ENCODE measurements at regions not wholly inside any gene's neighbourhood (a gene's known extent, or its start where the extent isn't known, plus 50 kb on each side); places are given as distances from the start of the nearest gene placed in this dataset.

DNA sequence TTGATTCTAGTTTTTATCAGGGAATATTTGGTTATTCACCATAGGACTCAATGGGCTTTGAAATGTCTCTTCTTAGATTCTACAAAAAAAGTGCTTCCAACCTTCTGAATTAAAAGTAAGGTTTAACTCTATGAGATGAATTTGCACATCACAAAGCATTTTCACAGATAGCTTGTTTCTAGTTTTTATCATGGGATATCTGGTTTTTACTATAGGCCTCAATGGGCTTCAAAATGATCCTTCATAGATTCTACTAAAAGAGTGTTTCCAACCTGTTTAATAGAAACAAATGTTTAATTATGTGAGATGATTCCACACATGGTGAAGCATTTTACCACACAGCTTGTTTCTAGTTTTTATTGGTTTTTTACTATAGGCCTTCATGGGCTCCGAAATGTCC, 560.7 kb downstream of the KCNJ18 start:
- no peak overlapping the region for H3K4me3 ChIP-seq (replicated peaks in 1 of 3; ENCODE audit: insufficient read depth in 1 of 3, low read depth in 1 of 3, low read length in 3 of 3)
- ChIA-PET POLR2A (no interaction called here), CTCF (no interaction called here)
- no peaks in the 10 kb centered on the region for H3K36me3 ChIP-seq (ENCODE audit: control insufficient read depth in 2 of 2, extremely low read depth in 1 of 2, insufficient read depth in 2 of 2, low read length in 2 of 2)
- no peak overlapping the region for H3K27ac ChIP-seq (ENCODE audit: insufficient read depth, low read depth, low read length)
- dilution Hi-C loops (cut with MboI; ENCODE audit: extremely low pct_ligation_motif_present, low sequenced_read_pairs): no loop called here
- no peak overlapping the region for H2AFZ ChIP-seq (ENCODE audit: low read depth, low read length)
- no peaks in the 10 kb centered on the region for H4K20me1 ChIP-seq (replicated peaks; ENCODE audit: control insufficient read depth, extremely low read depth, insufficient read depth, low read length)
- H3K9ac ChIP-seq (replicated peaks; ENCODE audit: extremely low read depth, insufficient read depth, low read length): no peak overlapping the region
- H3K4me2 ChIP-seq (ENCODE audit: insufficient read depth, low read length): no peak overlapping the region
- DNase-seq (ENCODE audit: low read depth, low spot score) (no peak), FAIRE-seq (no peak)
- H3K79me2 ChIP-seq (ENCODE audit: control insufficient read depth, insufficient read depth, low read length): no peaks in the 10 kb centered on the region
- intact Hi-C loops (cut with micrococcal nuclease): no loop called here
- TF ChIP-seq POLR2A (IDR thresholded peaks at IDR 0.05; ENCODE audit: low read depth, low read length): no peak
- TF ChIP-seq JUN (IDR thresholded peaks at IDR 0.05; ENCODE audit: borderline replicate concordance, insufficient read depth, insufficient read length, low read depth): no peak
- TF ChIP-seq, protein P1, sequence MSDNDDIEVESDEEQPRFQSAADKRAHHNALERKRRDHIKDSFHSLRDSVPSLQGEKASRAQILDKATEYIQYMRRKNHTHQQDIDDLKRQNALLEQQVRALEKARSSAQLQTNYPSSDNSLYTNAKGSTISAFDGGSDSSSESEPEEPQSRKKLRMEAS (IDR thresholded peaks at IDR 0.05; ENCODE audit: insufficient read depth, insufficient read length): no peak
- TF ChIP-seq MYC (IDR thresholded peaks at IDR 0.05; ENCODE audit: low read depth, low read length): no peak
- no peak for TF ChIP-seq GATA2 (IDR thresholded peaks at IDR 0.05; ENCODE audit: insufficient read depth, insufficient read length, low read depth, low read length)
- TF ChIP-seq, protein P2, sequence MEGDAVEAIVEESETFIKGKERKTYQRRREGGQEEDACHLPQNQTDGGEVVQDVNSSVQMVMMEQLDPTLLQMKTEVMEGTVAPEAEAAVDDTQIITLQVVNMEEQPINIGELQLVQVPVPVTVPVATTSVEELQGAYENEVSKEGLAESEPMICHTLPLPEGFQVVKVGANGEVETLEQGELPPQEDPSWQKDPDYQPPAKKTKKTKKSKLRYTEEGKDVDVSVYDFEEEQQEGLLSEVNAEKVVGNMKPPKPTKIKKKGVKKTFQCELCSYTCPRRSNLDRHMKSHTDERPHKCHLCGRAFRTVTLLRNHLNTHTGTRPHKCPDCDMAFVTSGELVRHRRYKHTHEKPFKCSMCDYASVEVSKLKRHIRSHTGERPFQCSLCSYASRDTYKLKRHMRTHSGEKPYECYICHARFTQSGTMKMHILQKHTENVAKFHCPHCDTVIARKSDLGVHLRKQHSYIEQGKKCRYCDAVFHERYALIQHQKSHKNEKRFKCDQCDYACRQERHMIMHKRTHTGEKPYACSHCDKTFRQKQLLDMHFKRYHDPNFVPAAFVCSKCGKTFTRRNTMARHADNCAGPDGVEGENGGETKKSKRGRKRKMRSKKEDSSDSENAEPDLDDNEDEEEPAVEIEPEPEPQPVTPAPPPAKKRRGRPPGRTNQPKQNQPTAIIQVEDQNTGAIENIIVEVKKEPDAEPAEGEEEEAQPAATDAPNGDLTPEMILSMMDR (IDR thresholded peaks at IDR 0.05; ENCODE audit: extremely low read depth in 1 of 2, insufficient read depth in 1 of 2, low read depth in 1 of 2, low read length in 2 of 2): no peak
- TF ChIP-seq EZH2 (IDR thresholded peaks at IDR 0.05; ENCODE audit: borderline replicate concordance, low read depth, low read length, severe bottlenecking): no peak
- TF ChIP-seq POLR2AphosphoS5 (IDR thresholded peaks at IDR 0.05; ENCODE audit: insufficient read depth, low read depth, low read length): no peak
- no peak for TF ChIP-seq FOS (IDR thresholded peaks at IDR 0.05; ENCODE audit: borderline replicate concordance, insufficient read depth, low read length)
- no TSS peak for BruUV-seq (replicated peaks)
- no peaks in the 10 kb centered on the region for H3K9me1 ChIP-seq (replicated peaks; ENCODE audit: control insufficient read depth, extremely low read depth, insufficient read depth, low read length)
- H3K9me3 ChIP-seq (replicated peaks; ENCODE audit: control insufficient read depth, insufficient read depth, low read length): no peaks in the 10 kb centered on the region
- H3K4me1 ChIP-seq (ENCODE audit: control insufficient read depth, extremely low read depth, insufficient read depth, low read length): no peaks in the 10 kb centered on the region
- no peaks in the 10 kb centered on the region for H3K27me3 ChIP-seq (ENCODE audit: control insufficient read depth in 2 of 2, insufficient read depth in 2 of 2, low read length in 2 of 2)
